ENCODE measurements at regions not wholly inside any gene's neighbourhood (a gene's known extent, or its start where the extent isn't known, plus 50 kb on each side); places are given as distances from the start of the nearest gene placed in this dataset.

GRCh38 chr1:61593331-61593730, 131.6 kb downstream of the TM2D1 start:
- TF ChIP-seq USF2 (IDR thresholded peaks at IDR 0.05; ENCODE audit: low read depth, low read length) (no peak), POLR2A (IDR thresholded peaks at IDR 0.05; ENCODE audit: low read depth, low read length) (no peak), CTCF (conservative IDR thresholded peaks at IDR 0.05; ENCODE audit: low read depth, low read length) (no peak), MAFK (IDR thresholded peaks at IDR 0.05; ENCODE audit: low read depth, low read length) (no peak)
